ENCODE measurements at regions not wholly inside any gene's neighbourhood (a gene's known extent, or its start where the extent isn't known, plus 50 kb on each side); places are given as distances from the start of the nearest gene placed in this dataset.

GRCh38 chr12:41992022-41992421, 152.7 kb downstream of the GXYLT1 start:
- TF ChIP-seq CTCF (IDR thresholded peaks at IDR 0.05), result no peak
- TF ChIP-seq POLR2A (IDR thresholded peaks at IDR 0.05), result no peak
